Liver (tissue), 8 donors: ENCODE measurements at regions not wholly inside any gene's neighbourhood (a gene's known extent, or its start where the extent isn't known, plus 50 kb on each side); places are given as distances from the start of the nearest gene placed in this dataset.

Experiments used
- DNase-seq: peaks from one replicate; pipeline ENCODE4 v3.0.0-alpha.2; 2017; ENCODE audit warnings: low spot score
- H3K27ac ChIP-seq, 2 donors: one replicate each; pipeline ENCODE4 v1.7.0; 2013; ENCODE audit warnings: inconsistent platforms in 2 of 2, low read length in 2 of 2, control low read depth in 1 of 2, low read depth in 1 of 2, mild to moderate bottlenecking in 1 of 2
- H3K27me3 ChIP-seq, 4 donors: one replicate each; pipeline versions ENCODE4 v1.6.1 to v1.7.0; 2013; ENCODE audit warnings: low read length in 3 of 4, inconsistent platforms in 1 of 4, mild to moderate bottlenecking in 1 of 4, moderate library complexity in 1 of 4; ENCODE audit not compliant: control insufficient read depth in 4 of 4, insufficient read depth in 4 of 4
- H3K36me3 ChIP-seq, 4 donors: one replicate each; pipeline versions ENCODE4 v1.6.1 to v1.7.0; 2013; ENCODE audit warnings: low read length in 3 of 4, mild to moderate bottlenecking in 3 of 4, low read depth in 1 of 4, moderate library complexity in 1 of 4; ENCODE audit not compliant: control insufficient read depth in 4 of 4, insufficient read depth in 3 of 4
- H3K4me1 ChIP-seq, 4 donors: one replicate each; pipeline versions ENCODE4 v1.6.1 to v1.7.0; 2013; ENCODE audit warnings: low read length in 3 of 4, mild to moderate bottlenecking in 3 of 4, moderate library complexity in 1 of 4; ENCODE audit not compliant: control insufficient read depth in 4 of 4, insufficient read depth in 4 of 4
- H3K4me3 ChIP-seq, 3 donors: one replicate each; pipeline versions ENCODE4 v1.6.1 to v1.7.0; 2013; ENCODE audit warnings: low read length in 3 of 3, control low read depth in 1 of 3, low read depth in 1 of 3, mild to moderate bottlenecking in 1 of 3
- H3K9ac ChIP-seq, 2 donors: one replicate each; pipeline ENCODE4 v1.7.0; 2013; ENCODE audit warnings: low read length in 2 of 2, mild to moderate bottlenecking in 2 of 2, moderate library complexity in 2 of 2, control low read depth in 1 of 2, low read depth in 1 of 2
- H3K9me3 ChIP-seq, 4 donors: one replicate each; pipeline versions ENCODE4 v1.6.1 to v1.7.0; 2013; ENCODE audit warnings: low read length in 3 of 4; ENCODE audit not compliant: control insufficient read depth in 4 of 4
- FOXA1 ChIP-seq: IDR thresholded peaks from 2 replicates; pipeline ENCODE4 v1.6.1; 2016; ENCODE audit warnings: antibody characterized with exemption
- FOXA2 ChIP-seq: IDR thresholded peaks from 2 replicates; pipeline ENCODE4 v1.6.1; 2016; ENCODE audit warnings: antibody characterized with exemption
- GABPA ChIP-seq, 2 donors: IDR thresholded peaks in 1 of 2; conservative IDR thresholded peaks in 1 of 2; 2 replicates each; pipeline ENCODE4 v1.6.1; 2016; ENCODE audit warnings: antibody characterized with exemption in 2 of 2, mild to moderate bottlenecking in 1 of 2, moderate library complexity in 1 of 2
- HNF4A ChIP-seq, 2 donors: conservative IDR thresholded peaks; 2 replicates each; pipeline ENCODE4 v1.6.1; 2016; ENCODE audit warnings: antibody characterized with exemption in 2 of 2, mild to moderate bottlenecking in 2 of 2
- HNF4G ChIP-seq: IDR thresholded peaks from 2 replicates; pipeline ENCODE4 v1.6.1; 2016; ENCODE audit warnings: antibody characterized with exemption
- JUND ChIP-seq, 2 donors: IDR thresholded peaks; 2 replicates each; pipeline ENCODE4 v1.6.1; 2016; ENCODE audit warnings: antibody characterized with exemption in 2 of 2
- NR2F2 ChIP-seq: IDR thresholded peaks from 2 replicates; pipeline ENCODE4 v1.6.1; 2016; ENCODE audit warnings: antibody characterized with exemption
- RAD21 ChIP-seq, 2 donors: IDR thresholded peaks; 2 replicates each; pipeline ENCODE4 v1.6.1; 2016; ENCODE audit warnings: antibody characterized with exemption in 2 of 2, mild to moderate bottlenecking in 2 of 2
- RXRA ChIP-seq, 2 donors: IDR thresholded peaks; 2 replicates each; pipeline ENCODE4 v1.6.1; 2017 to 2018; ENCODE audit warnings: antibody characterized with exemption in 2 of 2, mild to moderate bottlenecking in 1 of 2
- SP1 ChIP-seq: IDR thresholded peaks from 2 replicates; pipeline ENCODE4 v1.6.1; 2018; ENCODE audit warnings: antibody characterized with exemption, mild to moderate bottlenecking
- TAF1 ChIP-seq: conservative IDR thresholded peaks from 2 replicates; pipeline ENCODE4 v1.6.1; 2016; ENCODE audit warnings: antibody characterized with exemption, mild to moderate bottlenecking
- YY1 ChIP-seq: IDR thresholded peaks from 2 replicates; pipeline ENCODE4 v1.6.1; 2016; ENCODE audit warnings: antibody characterized with exemption, mild to moderate bottlenecking
- WGBS: extraction: QIAGEN DNeasy Blood & Tissue Kit; methylation state at CpG from one replicate; pipeline ENCODE4 v1.1.7; 2013; 5-methylcytosine and 5-hydroxymethylcytosine counted together
- TF ChIP-seq, protein P1 (sequence below): fragments of 150-350 bp; IDR thresholded peaks from 2 replicates; pipeline ENCODE4 v1.5.1; 2017; ENCODE audit warnings: improper control_type of control experiment, low read depth, low read length; ENCODE audit not compliant: missing input control
- TF ChIP-seq, protein P2 (sequence below): IDR thresholded peaks from 2 replicates; pipeline ENCODE4 v1.6.1; 2016; ENCODE audit warnings: antibody characterized with exemption
- TF ChIP-seq, protein P3 (sequence below): IDR thresholded peaks from 2 replicates; pipeline ENCODE4 v1.6.1; 2016; ENCODE audit warnings: antibody characterized with exemption
- TF ChIP-seq, protein P4 (sequence below): IDR thresholded peaks from 2 replicates; pipeline ENCODE4 v1.6.1; 2016; ENCODE audit warnings: antibody characterized with exemption
- donor health status: healthy.
- donor health status: healthy.
- donor health status: healthy.
- donor health status: healthy.
- donor health status: healthy.

DNA sequence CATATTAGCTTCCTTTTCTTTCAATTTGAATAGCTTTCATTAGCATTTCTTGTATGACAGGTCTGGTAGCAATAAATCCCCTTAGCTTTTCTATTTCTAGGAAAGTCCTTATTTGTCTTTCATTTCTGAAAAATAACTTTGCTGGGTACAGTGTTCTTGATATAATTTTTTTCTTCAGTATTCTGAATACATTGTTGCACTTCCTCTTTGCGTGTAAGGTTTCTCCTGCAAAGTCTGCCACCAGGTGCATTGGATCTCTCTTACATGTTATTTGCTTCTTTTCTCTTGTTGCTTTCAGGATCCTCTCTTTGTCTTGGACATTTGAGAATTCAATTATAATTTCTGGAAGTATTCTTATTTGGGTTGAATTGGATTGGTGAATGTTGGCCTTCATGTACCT is 663.7 kb downstream of the GRXCR1 start:
- Histone ChIP-seq H3K4me1 (no peaks in the 10 kb centered on the region), H3K27me3 (no peaks in the 10 kb centered on the region), H3K36me3 (no peaks in the 10 kb centered on the region), H3K27ac (no peak overlapping the region), H3K4me3 (no peak overlapping the region), H3K9me3 (peaks cover 0 to 6% (median 1%) of the 10 kb centered on the region in 4 donors), H3K9ac (no peak overlapping the region)
- 89% methylated on average over 1 of the region's 1 CpG for WGBS
- TF ChIP-seq GABPA (IDR thresholded peaks at IDR 0.05 in 1 of 2, conservative IDR thresholded peaks at IDR 0.05 in 1 of 2), result no peak
- TF ChIP-seq RAD21 (IDR thresholded peaks at IDR 0.05), result no peak
- TF ChIP-seq JUND (IDR thresholded peaks at IDR 0.05), result no peak
- no peak for TF ChIP-seq TAF1
- no peak for TF ChIP-seq FOXA2
- TF ChIP-seq FOXA1, result no peak
- DNase-seq, result no peak

DNA sequence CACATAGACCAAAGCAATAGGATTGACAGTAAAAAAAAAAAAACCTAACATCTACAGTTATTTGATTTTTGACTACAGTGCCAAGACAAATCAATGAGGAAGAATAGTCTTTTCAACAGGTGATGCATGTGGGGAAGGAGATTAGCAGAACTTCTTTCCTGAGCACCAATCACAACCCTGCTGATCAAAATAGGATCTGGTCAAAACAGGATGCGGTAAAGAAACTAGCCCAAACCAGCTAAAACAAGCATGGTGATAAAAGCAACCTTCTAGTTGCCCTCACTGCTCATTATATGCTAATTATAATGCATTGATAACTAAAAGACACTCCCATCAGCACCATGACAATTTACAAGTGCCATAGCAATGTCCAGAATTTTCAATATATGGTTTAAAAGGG is 667.5 kb downstream of the GRXCR1 start:
- H3K4me3 ChIP-seq, result no peak overlapping the region
- TF ChIP-seq, protein P1, sequence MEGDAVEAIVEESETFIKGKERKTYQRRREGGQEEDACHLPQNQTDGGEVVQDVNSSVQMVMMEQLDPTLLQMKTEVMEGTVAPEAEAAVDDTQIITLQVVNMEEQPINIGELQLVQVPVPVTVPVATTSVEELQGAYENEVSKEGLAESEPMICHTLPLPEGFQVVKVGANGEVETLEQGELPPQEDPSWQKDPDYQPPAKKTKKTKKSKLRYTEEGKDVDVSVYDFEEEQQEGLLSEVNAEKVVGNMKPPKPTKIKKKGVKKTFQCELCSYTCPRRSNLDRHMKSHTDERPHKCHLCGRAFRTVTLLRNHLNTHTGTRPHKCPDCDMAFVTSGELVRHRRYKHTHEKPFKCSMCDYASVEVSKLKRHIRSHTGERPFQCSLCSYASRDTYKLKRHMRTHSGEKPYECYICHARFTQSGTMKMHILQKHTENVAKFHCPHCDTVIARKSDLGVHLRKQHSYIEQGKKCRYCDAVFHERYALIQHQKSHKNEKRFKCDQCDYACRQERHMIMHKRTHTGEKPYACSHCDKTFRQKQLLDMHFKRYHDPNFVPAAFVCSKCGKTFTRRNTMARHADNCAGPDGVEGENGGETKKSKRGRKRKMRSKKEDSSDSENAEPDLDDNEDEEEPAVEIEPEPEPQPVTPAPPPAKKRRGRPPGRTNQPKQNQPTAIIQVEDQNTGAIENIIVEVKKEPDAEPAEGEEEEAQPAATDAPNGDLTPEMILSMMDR, result no peak
- TF ChIP-seq, protein P2, sequence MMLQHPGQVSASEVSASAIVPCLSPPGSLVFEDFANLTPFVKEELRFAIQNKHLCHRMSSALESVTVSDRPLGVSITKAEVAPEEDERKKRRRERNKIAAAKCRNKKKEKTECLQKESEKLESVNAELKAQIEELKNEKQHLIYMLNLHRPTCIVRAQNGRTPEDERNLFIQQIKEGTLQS, result no peak
- TF ChIP-seq HNF4G (no peak), TAF1 (no peak), FOXA2 (no peak), RXRA (IDR thresholded peaks at IDR 0.05) (no peak), FOXA1 (no peak), NR2F2 (no peak)
- H3K9me3 ChIP-seq, result peaks cover 0 to 6% (median 1%) of the 10 kb centered on the region in 4 donors
- H3K27me3 ChIP-seq, result no peaks in the 10 kb centered on the region
- no peak overlapping the region for H3K9ac ChIP-seq
- no peaks in the 10 kb centered on the region for H3K36me3 ChIP-seq
- no peak for DNase-seq
- H3K27ac ChIP-seq, result no peak overlapping the region
- H3K4me1 ChIP-seq, result no peaks in the 10 kb centered on the region
- WGBS, result 83% methylated on average over 1 of the region's 1 CpG

DNA sequence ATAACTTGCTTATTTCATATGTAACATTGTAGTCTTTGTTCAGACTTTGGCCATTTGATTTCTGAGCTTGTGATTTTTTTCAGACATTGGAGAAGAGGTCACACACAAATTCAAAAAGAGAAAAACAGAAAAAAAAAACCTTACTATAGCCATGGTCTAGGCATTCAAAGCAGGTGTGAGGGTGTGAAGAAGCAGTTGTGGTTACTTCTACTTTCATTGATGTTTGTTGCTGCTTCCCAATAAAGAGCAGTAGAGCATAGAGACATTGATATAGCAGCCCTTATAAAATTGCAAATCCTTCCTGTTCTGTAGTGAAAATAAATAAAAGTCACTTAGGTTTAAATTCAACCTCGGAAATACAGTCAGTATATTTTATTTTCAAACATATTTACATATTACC is 671.6 kb downstream of the GRXCR1 start:
- WGBS, result 64% methylated on average over 1 of the region's 1 CpG
- no peak for TF ChIP-seq HNF4A (conservative IDR thresholded peaks at IDR 0.05)
- H3K27ac ChIP-seq, result no peak overlapping the region
- H3K9me3 ChIP-seq, result no peaks in the 10 kb centered on the region
- H3K27me3 ChIP-seq, result no peaks in the 10 kb centered on the region
- no peak overlapping the region for H3K9ac ChIP-seq
- no peak for DNase-seq
- no peaks in the 10 kb centered on the region for H3K4me1 ChIP-seq
- no peaks in the 10 kb centered on the region for H3K36me3 ChIP-seq
- H3K4me3 ChIP-seq, result no peak overlapping the region

DNA sequence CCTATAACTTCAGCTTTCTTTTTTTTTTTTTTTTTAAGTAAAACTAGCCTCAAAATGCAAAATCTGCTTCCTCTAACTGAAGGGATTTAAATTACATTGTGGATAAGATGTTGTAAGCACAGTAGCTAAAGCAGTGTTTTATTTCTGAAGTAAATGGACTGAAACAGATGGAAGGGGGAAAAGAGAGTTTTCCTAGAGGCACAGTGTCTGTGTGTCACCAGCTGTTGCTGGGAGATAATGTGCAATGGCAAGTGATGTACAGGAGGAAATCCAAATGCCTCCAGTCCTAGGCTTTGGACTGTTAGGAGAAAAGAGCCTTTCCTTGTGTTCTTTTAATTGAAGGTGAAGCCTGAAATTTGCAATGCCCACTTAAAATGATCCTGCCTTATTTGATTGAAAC is 672.1 kb downstream of the GRXCR1 start:
- Histone ChIP-seq H3K4me3 (no peak overlapping the region), H3K27me3 (no peaks in the 10 kb centered on the region), H3K36me3 (no peaks in the 10 kb centered on the region), H3K27ac (no peak overlapping the region), H3K9me3 (no peaks in the 10 kb centered on the region), H3K9ac (no peak overlapping the region), H3K4me1 (no peaks in the 10 kb centered on the region)
- no peak for DNase-seq
- TF ChIP-seq SP1 (no peak), FOXA2 (no peak), YY1 (no peak), HNF4G (no peak), NR2F2 (no peak), GABPA (IDR thresholded peaks at IDR 0.05 in 1 of 2, conservative IDR thresholded peaks at IDR 0.05 in 1 of 2) (no peak), RXRA (IDR thresholded peaks at IDR 0.05) (no peak), JUND (IDR thresholded peaks at IDR 0.05) (no peak)
- TF ChIP-seq, protein P2, result no peak
- TF ChIP-seq, protein P1, result no peak
- TF ChIP-seq, protein P3, sequence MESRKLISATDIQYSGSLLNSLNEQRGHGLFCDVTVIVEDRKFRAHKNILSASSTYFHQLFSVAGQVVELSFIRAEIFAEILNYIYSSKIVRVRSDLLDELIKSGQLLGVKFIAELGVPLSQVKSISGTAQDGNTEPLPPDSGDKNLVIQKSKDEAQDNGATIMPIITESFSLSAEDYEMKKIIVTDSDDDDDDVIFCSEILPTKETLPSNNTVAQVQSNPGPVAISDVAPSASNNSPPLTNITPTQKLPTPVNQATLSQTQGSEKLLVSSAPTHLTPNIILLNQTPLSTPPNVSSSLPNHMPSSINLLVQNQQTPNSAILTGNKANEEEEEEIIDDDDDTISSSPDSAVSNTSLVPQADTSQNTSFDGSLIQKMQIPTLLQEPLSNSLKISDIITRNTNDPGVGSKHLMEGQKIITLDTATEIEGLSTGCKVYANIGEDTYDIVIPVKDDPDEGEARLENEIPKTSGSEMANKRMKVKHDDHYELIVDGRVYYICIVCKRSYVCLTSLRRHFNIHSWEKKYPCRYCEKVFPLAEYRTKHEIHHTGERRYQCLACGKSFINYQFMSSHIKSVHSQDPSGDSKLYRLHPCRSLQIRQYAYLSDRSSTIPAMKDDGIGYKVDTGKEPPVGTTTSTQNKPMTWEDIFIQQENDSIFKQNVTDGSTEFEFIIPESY, result no peak
- TF ChIP-seq, protein P4, sequence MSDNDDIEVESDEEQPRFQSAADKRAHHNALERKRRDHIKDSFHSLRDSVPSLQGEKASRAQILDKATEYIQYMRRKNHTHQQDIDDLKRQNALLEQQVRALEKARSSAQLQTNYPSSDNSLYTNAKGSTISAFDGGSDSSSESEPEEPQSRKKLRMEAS, result no peak
